ENCODE measurements at regions not wholly inside any gene's neighbourhood (a gene's known extent, or its start where the extent isn't known, plus 50 kb on each side); places are given as distances from the start of the nearest gene placed in this dataset.
"Not testable (repeated sequence)": the region's sequence is repeated elsewhere in the genome, so short reads cannot be mapped to it uniquely, and the experiment has no call there.

DNA sequence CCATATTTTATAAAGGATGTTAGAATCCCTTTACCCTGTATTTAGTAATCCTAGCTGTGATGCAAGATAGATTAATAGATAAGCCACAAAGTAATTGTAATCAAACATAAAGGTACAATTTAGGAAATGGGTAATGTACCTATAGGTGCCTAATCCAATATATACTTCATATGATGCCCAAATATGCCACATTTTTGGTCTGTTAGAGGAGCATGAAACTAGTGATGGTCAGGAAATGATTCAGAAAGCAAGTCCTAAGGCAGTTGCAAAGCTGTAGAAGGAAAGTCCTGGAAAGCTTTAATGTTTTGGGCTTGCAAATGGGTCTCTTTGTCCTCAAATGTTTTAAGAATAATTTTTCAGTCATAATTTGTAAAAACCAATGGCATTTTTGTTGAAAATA lies 76.6 kb upstream of the PTPRK start:
- in situ Hi-C loops (cut with MboI; ENCODE audit: low pct_ligation_motif_present in 1 of 4, low pct_unique_long_range_greater_than_20kb in 1 of 4, low sequenced_read_pairs in 3 of 4): no loop called here
- H3K9me3 ChIP-seq: no peaks in the 10 kb centered on the region
- no peaks in the 10 kb centered on the region for H3K36me3 ChIP-seq
- no peaks in the 10 kb centered on the region for H3K4me1 ChIP-seq
- no peak for DNase-seq
- intact Hi-C loops (cut with DNase I; ENCODE audit: low total_unique reads): no loop called here
- no peaks in the 10 kb centered on the region for H3K27me3 ChIP-seq
- H3K4me3 ChIP-seq: no peak overlapping the region
- H3K27ac ChIP-seq: no peak overlapping the region
- TF ChIP-seq, protein P1, sequence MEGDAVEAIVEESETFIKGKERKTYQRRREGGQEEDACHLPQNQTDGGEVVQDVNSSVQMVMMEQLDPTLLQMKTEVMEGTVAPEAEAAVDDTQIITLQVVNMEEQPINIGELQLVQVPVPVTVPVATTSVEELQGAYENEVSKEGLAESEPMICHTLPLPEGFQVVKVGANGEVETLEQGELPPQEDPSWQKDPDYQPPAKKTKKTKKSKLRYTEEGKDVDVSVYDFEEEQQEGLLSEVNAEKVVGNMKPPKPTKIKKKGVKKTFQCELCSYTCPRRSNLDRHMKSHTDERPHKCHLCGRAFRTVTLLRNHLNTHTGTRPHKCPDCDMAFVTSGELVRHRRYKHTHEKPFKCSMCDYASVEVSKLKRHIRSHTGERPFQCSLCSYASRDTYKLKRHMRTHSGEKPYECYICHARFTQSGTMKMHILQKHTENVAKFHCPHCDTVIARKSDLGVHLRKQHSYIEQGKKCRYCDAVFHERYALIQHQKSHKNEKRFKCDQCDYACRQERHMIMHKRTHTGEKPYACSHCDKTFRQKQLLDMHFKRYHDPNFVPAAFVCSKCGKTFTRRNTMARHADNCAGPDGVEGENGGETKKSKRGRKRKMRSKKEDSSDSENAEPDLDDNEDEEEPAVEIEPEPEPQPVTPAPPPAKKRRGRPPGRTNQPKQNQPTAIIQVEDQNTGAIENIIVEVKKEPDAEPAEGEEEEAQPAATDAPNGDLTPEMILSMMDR (IDR thresholded peaks at IDR 0.05): no peak
- TF ChIP-seq POLR2A (IDR thresholded peaks at IDR 0.05): no peak
- no peak for TF ChIP-seq POLR2AphosphoS5 (IDR thresholded peaks at IDR 0.05)
- no peak for TF ChIP-seq EP300 (IDR thresholded peaks at IDR 0.05; ENCODE audit: low read depth)

DNA sequence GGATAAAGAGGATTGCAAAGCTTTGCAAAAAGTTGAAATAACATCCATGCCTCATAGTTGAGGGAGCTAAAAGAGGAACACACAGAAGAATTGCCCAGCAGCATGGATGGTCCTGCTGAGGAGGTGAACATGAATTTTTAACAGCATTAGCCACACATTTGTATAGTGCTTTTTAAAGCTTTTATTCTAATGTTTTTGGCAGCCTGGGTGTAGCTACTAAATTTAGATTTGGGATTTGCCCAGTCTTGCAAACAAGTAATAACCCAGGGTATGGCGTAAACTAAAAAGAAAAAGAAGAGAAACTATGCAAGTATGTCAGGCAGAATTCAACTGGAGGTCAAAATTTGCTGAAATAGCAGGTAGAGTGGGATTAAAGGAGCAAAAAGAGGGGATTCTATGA lies 75.1 kb upstream of the PTPRK start:
- H3K27ac ChIP-seq: no peak overlapping the region
- 67 to 68% methylated on average over 1 of the region's 1 CpG for WGBS, 2 donors (ENCODE audit: low coverage in 1 of 2)
- no peaks in the 10 kb centered on the region for H3K4me1 ChIP-seq
- TF ChIP-seq POLR2A (IDR thresholded peaks at IDR 0.05) (no peak), EP300 (IDR thresholded peaks at IDR 0.05; ENCODE audit: low read depth) (no peak), POLR2AphosphoS5 (IDR thresholded peaks at IDR 0.05) (no peak)
- TF ChIP-seq, protein P1 (IDR thresholded peaks at IDR 0.05): no peak
- no peaks in the 10 kb centered on the region for H3K27me3 ChIP-seq
- H3K9me3 ChIP-seq: peaks cover 0 to 3% of the 10 kb centered on the region in 2 donors
- in situ Hi-C loops (cut with MboI; ENCODE audit: low pct_ligation_motif_present in 1 of 4, low pct_unique_long_range_greater_than_20kb in 1 of 4, low sequenced_read_pairs in 3 of 4): no loop called here
- no peak overlapping the region for H3K4me3 ChIP-seq
- H3K36me3 ChIP-seq: no peaks in the 10 kb centered on the region
- intact Hi-C loops (cut with DNase I; ENCODE audit: low total_unique reads): no loop called here
- DNase-seq: no peak

DNA sequence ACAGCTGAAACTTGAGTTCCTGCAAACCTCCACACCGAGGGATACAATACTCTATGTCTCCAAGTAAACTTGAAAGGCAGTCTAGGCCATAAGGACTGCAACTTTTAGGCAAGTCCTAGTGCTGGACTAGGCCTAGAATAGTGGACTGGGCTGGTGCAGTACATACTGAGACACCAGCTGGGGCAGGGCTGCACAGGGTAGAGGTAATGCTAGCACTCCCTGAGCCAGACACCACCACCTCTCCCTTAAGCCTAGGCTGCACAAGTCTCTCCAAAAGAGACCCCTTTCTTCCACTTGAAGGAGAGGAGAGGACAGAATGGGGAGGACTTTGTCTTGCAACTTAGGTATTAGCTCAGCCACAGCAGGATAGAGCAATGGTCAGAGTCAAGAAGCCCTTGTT lies 65.7 kb upstream of the PTPRK start:
- no peaks in the 10 kb centered on the region for H3K9me3 ChIP-seq
- no peak for DNase-seq
- no peaks in the 10 kb centered on the region for H3K36me3 ChIP-seq
- H3K4me3 ChIP-seq: no peak overlapping the region
- intact Hi-C loops (cut with DNase I; ENCODE audit: low total_unique reads): no loop called here
- no peaks in the 10 kb centered on the region for H3K27me3 ChIP-seq
- TF ChIP-seq, protein P1 (IDR thresholded peaks at IDR 0.05): no peak
- TF ChIP-seq POLR2AphosphoS5 (IDR thresholded peaks at IDR 0.05): no peak
- no peak for TF ChIP-seq EP300 (IDR thresholded peaks at IDR 0.05; ENCODE audit: low read depth)
- no peak for TF ChIP-seq POLR2A (IDR thresholded peaks at IDR 0.05)
- H3K4me1 ChIP-seq: no peaks in the 10 kb centered on the region
- 79% methylated on average over 1 of the region's 1 CpG; no CpG with 5 or more reads in 1 of the 2 donors for WGBS, 2 donors (ENCODE audit: low coverage in 1 of 2)
- in situ Hi-C loops (cut with MboI; ENCODE audit: low pct_ligation_motif_present in 1 of 4, low pct_unique_long_range_greater_than_20kb in 1 of 4, low sequenced_read_pairs in 3 of 4): no loop called here
- H3K27ac ChIP-seq: no peak overlapping the region

DNA sequence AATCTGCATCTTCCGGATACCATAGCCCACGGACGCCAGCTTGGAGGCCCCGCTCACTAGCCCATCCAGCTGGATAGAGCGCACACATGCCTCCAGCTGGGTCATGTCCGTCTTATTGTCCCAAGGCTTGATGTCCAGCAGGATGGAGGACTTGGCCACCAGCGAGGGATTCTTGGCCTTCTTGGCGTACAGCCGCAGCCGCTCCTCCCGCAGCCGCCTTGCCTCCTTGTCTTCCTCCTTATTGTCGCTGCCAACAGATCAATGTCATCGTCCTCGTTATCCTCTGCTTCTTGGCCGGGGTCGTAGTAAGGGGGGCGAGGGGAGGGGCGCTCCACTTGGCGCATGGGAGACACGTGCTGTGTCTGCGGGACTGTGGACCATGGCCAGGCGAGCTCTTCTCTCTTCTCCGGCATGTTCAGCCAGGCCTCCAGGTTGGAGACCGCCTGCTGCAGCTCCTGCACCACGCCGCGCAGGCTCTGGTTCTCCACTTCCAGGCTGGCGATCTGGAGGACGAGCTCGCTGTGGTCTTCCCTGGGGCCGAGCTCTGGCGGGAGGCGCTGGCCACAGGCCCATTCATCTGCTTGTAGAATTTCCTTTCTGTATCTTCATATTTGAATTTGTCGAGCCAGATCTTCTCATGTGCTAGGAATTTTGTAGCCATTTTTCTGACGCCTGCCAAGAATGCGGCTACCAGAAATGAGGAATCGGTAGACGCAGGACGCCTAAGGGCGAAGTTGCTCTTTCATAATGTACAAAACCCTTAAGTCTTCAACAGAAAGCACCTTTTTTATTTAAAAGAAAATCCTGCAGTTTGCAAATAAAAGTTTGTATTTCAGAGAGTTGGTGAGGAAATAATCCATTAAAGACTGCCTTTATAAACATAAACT lies 60.1 kb upstream of the PTPRK start:
- Histone ChIP-seq H3K36me3 (no peaks in the 10 kb centered on the region), H3K27me3 (no peaks in the 10 kb centered on the region), H3K4me3 (no peak overlapping the region), H3K27ac (no peak overlapping the region), H3K9me3 (no peaks in the 10 kb centered on the region), H3K4me1 (no peaks in the 10 kb centered on the region)
- DNase-seq: no peak
- TF ChIP-seq POLR2A (IDR thresholded peaks at IDR 0.05) (no peak), EP300 (IDR thresholded peaks at IDR 0.05; ENCODE audit: low read depth) (no peak), POLR2AphosphoS5 (IDR thresholded peaks at IDR 0.05) (no peak)
- TF ChIP-seq, protein P1 (IDR thresholded peaks at IDR 0.05): no peak
- intact Hi-C loops (cut with DNase I; ENCODE audit: low total_unique reads) (no loop called here), in situ Hi-C loops (cut with MboI; ENCODE audit: low pct_ligation_motif_present in 1 of 4, low pct_unique_long_range_greater_than_20kb in 1 of 4, low sequenced_read_pairs in 3 of 4) (no loop called here)
- WGBS, 2 donors (ENCODE audit: low coverage in 1 of 2): 94 to 99% methylated on average over 21 to 41 of the region's 41 CpGs

DNA sequence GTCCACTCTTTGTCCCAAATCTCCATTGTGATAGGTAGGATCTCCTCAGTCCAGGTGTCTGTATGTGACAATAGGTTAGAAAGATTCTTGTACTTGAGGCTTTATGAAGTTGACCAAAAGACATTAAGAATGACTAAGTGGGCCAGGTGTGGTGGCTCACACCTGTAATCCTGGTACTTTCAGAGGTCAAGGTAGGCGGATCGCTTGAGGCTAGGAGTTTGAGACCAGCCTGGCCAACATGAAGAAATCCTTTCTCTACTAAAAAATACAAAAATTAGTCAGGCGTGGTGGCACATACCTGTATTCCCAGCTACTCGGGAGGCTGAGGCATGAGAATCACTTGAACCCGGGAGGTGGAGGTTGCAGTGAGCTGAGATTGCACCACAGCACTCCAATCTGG lies 54.9 kb upstream of the PTPRK start:
- intact Hi-C loops (cut with DNase I; ENCODE audit: low total_unique reads); H3K9me3 ChIP-seq; H3K4me3 ChIP-seq; H3K27ac ChIP-seq; H3K36me3 ChIP-seq; DNase-seq; in situ Hi-C loops (cut with MboI; ENCODE audit: low pct_ligation_motif_present in 1 of 4, low pct_unique_long_range_greater_than_20kb in 1 of 4, low sequenced_read_pairs in 3 of 4); H3K4me1 ChIP-seq; H3K27me3 ChIP-seq: not testable (repeated sequence)
- WGBS, 2 donors (ENCODE audit: low coverage in 1 of 2): 86 to 92% methylated on average over 2 to 5 of the region's 5 CpGs

Data from transverse colon (tissue), 4 donors.